Sigmoid colon (tissue), 6 donors: ENCODE measurements at regions not wholly inside any gene's neighbourhood (a gene's known extent, or its start where the extent isn't known, plus 50 kb on each side); places are given as distances from the start of the nearest gene placed in this dataset.

Source experiments
- DNase-seq: peaks from one replicate; pipeline ENCODE4 v3.0.0-alpha.2; 2019
- H3K27ac ChIP-seq, 4 donors: fragments of 200-600 bp; sonication (generic); one replicate each; pipeline ENCODE4 v1.5.1; 2016 to 2019; ENCODE audit warnings: mild to moderate bottlenecking in 1 of 4
- H3K27me3 ChIP-seq, 3 donors: fragments of 200-600 bp; sonication (generic); one replicate each; pipeline ENCODE4 v1.5.1; 2019; ENCODE audit warnings: mild to moderate bottlenecking in 1 of 3
- H3K36me3 ChIP-seq, 4 donors: fragments of 200-600 bp; sonication (generic); one replicate each; pipeline ENCODE4 v1.5.1; 2016 to 2019
- H3K4me1 ChIP-seq, 4 donors: fragments of 200-600 bp; sonication (generic); one replicate each; pipeline ENCODE4 v1.5.1; 2017 to 2019
- H3K4me3 ChIP-seq, 4 donors: fragments of 200-600 bp; sonication (generic); one replicate each; pipeline ENCODE4 v1.5.1; 2017 to 2019; ENCODE audit warnings: mild to moderate bottlenecking in 2 of 4, moderate library complexity in 1 of 4
- H3K9me3 ChIP-seq, 4 donors: fragments of 200-600 bp in 3 of 4; sonication (generic) in 3 of 4; one replicate each; pipeline versions ENCODE4 v1.5.1 to v1.6.1; 2013 to 2019
- EP300 ChIP-seq, 4 donors: sonication (generic); formaldehyde crosslinking; IDR thresholded peaks; one replicate each; pipeline ENCODE4 v1.6.1; 2017; ENCODE audit warnings: antibody characterized with exemption in 4 of 4
- POLR2A ChIP-seq, 2 donors: fragments of 450-650 bp; IDR thresholded peaks; one replicate each; pipeline ENCODE4 v1.6.1; 2016; ENCODE audit warnings: antibody characterized with exemption in 2 of 2, mild to moderate bottlenecking in 2 of 2, moderate library complexity in 2 of 2
- POLR2AphosphoS5 ChIP-seq, 4 donors: sonication (generic); formaldehyde crosslinking; IDR thresholded peaks; one replicate each; pipeline ENCODE4 v1.6.1; 2017; ENCODE audit warnings: antibody characterized with exemption in 4 of 4
- whole genome bisulfite sequencing, 2 donors: extraction: QIAGEN DNeasy Blood & Tissue Kit; methylation state at CpG; one replicate each; pipeline ENCODE4 v1.1.7; 2013; 5-methylcytosine and 5-hydroxymethylcytosine counted together
- intact Hi-C: fragments of 100-400 bp; cut with DNase I; formaldehyde crosslinking; loops from one replicate; pipeline ENCODE4 v1.15.1; 2023
- TF ChIP-seq, protein P1 (sequence below), 4 experiments: fragments of 450-650 bp in 3 of 4; fragments of 200-600 bp in 1 of 4; IDR thresholded peaks; one replicate each; pipeline ENCODE4 v1.5.1; 2016 to 2019; ENCODE audit warnings: antibody characterized with exemption in 4 of 4, mild to moderate bottlenecking in 3 of 4, moderate library complexity in 2 of 4
- donor health status: healthy with polysubstance abuse.
- donor health status: healthy.

DNA sequence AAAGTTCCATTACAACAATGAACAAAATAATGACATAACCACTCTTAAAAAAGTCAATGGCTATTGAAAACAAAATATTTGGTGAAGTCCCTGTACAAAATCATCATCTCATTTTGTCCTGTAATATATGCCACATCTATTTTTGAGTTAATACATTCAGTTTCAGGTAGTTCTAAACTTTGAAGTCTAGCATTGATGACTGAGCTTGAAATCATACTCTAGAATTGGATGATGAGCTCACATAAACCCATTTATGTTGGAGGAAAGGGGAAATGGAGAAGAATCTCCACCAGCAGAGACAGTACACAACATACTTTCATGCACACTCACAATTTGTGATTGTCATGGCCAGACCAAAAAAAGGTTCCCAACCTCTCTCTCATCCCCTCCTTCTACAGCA lies 371.1 kb upstream of the NR3C2 start:
- intact Hi-C loops: no loop called here
- no peaks in the 10 kb centered on the region for H3K36me3 ChIP-seq
- H3K27me3 ChIP-seq: no peaks in the 10 kb centered on the region
- H3K9me3 ChIP-seq: no peaks in the 10 kb centered on the region
- no peaks in the 10 kb centered on the region for H3K4me1 ChIP-seq
- H3K4me3 ChIP-seq: no peak overlapping the region
- no peak for DNase-seq
- no peak overlapping the region for H3K27ac ChIP-seq
- TF ChIP-seq POLR2AphosphoS5 (IDR thresholded peaks at IDR 0.05) (no peak), POLR2A (IDR thresholded peaks at IDR 0.05) (no peak), EP300 (IDR thresholded peaks at IDR 0.05) (no peak)
- TF ChIP-seq, protein P1, sequence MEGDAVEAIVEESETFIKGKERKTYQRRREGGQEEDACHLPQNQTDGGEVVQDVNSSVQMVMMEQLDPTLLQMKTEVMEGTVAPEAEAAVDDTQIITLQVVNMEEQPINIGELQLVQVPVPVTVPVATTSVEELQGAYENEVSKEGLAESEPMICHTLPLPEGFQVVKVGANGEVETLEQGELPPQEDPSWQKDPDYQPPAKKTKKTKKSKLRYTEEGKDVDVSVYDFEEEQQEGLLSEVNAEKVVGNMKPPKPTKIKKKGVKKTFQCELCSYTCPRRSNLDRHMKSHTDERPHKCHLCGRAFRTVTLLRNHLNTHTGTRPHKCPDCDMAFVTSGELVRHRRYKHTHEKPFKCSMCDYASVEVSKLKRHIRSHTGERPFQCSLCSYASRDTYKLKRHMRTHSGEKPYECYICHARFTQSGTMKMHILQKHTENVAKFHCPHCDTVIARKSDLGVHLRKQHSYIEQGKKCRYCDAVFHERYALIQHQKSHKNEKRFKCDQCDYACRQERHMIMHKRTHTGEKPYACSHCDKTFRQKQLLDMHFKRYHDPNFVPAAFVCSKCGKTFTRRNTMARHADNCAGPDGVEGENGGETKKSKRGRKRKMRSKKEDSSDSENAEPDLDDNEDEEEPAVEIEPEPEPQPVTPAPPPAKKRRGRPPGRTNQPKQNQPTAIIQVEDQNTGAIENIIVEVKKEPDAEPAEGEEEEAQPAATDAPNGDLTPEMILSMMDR (IDR thresholded peaks at IDR 0.05): no peak

DNA sequence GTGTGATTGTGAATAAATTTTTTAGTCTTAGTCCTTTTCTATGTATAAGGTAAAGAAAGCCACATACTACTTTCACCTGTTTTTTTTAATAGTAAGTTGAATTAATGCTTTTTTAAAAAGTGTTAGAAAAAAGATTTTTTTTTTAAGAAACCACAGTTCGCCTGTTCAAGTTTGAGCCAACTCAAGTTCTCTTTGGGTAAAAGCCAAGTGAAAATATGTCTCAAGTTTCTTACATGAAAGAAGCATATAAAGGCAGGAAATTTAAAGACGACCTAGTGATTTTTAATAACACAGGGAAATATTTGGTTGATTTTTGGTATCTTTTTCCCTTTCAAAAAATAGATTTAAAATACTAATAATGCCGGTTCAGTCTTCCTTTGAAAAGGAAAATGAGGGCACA lies 369.9 kb upstream of the NR3C2 start:
- intact Hi-C loops: no loop called here
- no peaks in the 10 kb centered on the region for H3K36me3 ChIP-seq
- H3K4me3 ChIP-seq: no peak overlapping the region
- 47 to 72% methylated on average over 3 of the region's 3 CpGs for WGBS, 2 donors
- no peak overlapping the region for H3K27ac ChIP-seq
- TF ChIP-seq EP300 (IDR thresholded peaks at IDR 0.05) (no peak), POLR2AphosphoS5 (IDR thresholded peaks at IDR 0.05) (no peak), POLR2A (IDR thresholded peaks at IDR 0.05) (no peak)
- H3K27me3 ChIP-seq: no peaks in the 10 kb centered on the region
- no peaks in the 10 kb centered on the region for H3K4me1 ChIP-seq
- no peaks in the 10 kb centered on the region for H3K9me3 ChIP-seq
- no peak for DNase-seq

DNA sequence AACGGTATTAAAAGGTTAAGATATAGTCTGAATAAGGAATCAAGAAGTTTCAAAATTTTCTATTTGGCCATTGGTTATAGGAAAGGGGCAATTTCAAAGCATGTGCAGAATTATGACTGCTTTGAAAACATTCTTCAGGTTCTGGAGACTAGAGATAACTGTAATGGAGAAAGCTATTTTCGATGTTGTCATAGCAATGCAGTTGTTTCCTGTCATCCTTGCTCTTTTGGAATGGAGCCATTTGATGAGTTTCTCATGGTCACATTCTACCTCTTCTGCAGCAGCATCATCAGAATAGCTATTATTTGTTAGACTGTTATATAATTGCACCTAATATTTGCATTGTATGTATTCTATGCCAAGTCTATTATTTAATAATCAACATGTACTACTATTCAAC lies 368.2 kb upstream of the NR3C2 start:
- Histone ChIP-seq H3K4me3 (no peak overlapping the region), H3K4me1 (no peaks in the 10 kb centered on the region), H3K36me3 (no peaks in the 10 kb centered on the region), H3K9me3 (no peaks in the 10 kb centered on the region), H3K27ac (no peak overlapping the region), H3K27me3 (no peaks in the 10 kb centered on the region)
- intact Hi-C loops: no loop called here
- no peak for TF ChIP-seq POLR2A (IDR thresholded peaks at IDR 0.05)
- TF ChIP-seq, protein P1 (IDR thresholded peaks at IDR 0.05): no peak
- TF ChIP-seq EP300 (IDR thresholded peaks at IDR 0.05): no peak
- TF ChIP-seq POLR2AphosphoS5 (IDR thresholded peaks at IDR 0.05): no peak
- no peak for DNase-seq
- 93 to 96% methylated on average over 2 of the region's 2 CpGs for WGBS, 2 donors

DNA sequence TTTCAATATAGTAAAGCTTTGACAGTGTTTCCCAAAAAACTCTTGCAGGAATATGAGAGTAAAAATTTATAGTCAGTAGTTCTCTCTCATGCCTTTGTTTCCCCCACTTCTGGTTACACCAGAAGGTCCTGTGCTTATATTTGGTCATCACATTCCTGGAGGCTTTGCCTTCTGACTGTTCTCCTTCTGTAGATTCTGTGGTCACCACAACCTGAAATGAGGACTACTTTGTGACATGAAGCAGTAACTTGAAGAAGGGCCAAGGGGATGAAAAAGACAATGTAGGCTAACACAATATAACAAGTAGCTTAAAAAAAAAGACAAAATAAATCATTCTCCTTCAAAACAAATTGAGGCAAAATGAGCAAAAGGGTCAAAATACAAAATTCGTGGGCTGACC lies 366.2 kb upstream of the NR3C2 start:
- WGBS, 2 donors: 63 to 83% methylated on average over 1 of the region's 1 CpG
- H3K4me3 ChIP-seq: no peak overlapping the region
- no peak overlapping the region for H3K27ac ChIP-seq
- no peaks in the 10 kb centered on the region for H3K36me3 ChIP-seq
- H3K27me3 ChIP-seq: no peaks in the 10 kb centered on the region
- intact Hi-C loops: no loop called here
- no peaks in the 10 kb centered on the region for H3K9me3 ChIP-seq
- no peak for DNase-seq
- TF ChIP-seq POLR2AphosphoS5 (IDR thresholded peaks at IDR 0.05): no peak
- no peak for TF ChIP-seq EP300 (IDR thresholded peaks at IDR 0.05)
- TF ChIP-seq POLR2A (IDR thresholded peaks at IDR 0.05): no peak
- TF ChIP-seq, protein P1 (IDR thresholded peaks at IDR 0.05): no peak
- no peaks in the 10 kb centered on the region for H3K4me1 ChIP-seq

DNA sequence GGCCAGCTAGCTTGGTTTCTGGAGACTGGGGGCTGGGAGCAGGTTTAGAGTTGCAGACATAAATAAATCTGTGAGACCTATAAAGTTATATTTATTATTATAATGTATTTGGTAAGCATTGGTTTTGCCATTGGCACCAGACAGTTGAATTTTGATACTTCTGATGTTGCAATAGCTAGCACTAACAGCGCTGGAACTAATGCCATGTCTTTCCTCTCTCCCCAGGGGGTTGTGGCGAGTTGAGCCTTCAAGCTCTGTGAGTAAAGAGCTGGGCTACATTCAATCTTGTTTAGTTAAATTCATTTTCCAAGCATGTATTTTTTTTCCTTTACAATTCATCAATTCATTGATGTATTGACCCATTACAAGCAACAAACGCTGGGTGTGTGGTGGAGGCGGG lies 358.7 kb upstream of the NR3C2 start:
- TF ChIP-seq EP300 (IDR thresholded peaks at IDR 0.05) (no peak), POLR2A (IDR thresholded peaks at IDR 0.05) (no peak), POLR2AphosphoS5 (IDR thresholded peaks at IDR 0.05) (no peak)
- TF ChIP-seq, protein P1 (IDR thresholded peaks at IDR 0.05): no peak
- WGBS, 2 donors: 89 to 93% methylated on average over 4 of the region's 4 CpGs
- Histone ChIP-seq H3K36me3 (no peaks in the 10 kb centered on the region), H3K4me3 (no peak overlapping the region), H3K9me3 (no peaks in the 10 kb centered on the region), H3K27ac (no peak overlapping the region), H3K4me1 (no peaks in the 10 kb centered on the region), H3K27me3 (no peaks in the 10 kb centered on the region)
- intact Hi-C loops: no loop called here
- DNase-seq: no peak
